H9 (cell line): ENCODE measurements at regions not wholly inside any gene's neighbourhood (a gene's known extent, or its start where the extent isn't known, plus 50 kb on each side); places are given as distances from the start of the nearest gene placed in this dataset.

Experiments used
- DNase-seq: peaks from one replicate; pipeline ENCODE4 v3.0.0-alpha.2; 2017
- H2AFZ ChIP-seq: one replicate; pipeline ENCODE4 v1.6.1; 2013; ENCODE audit warnings: mild to moderate bottlenecking, low read length, control low read depth, moderate library complexity
- H2AK5ac ChIP-seq: 2 replicates; pipeline ENCODE4 v1.6.1; 2013; ENCODE audit warnings: low read length, control low read depth, mixed read lengths; ENCODE audit not compliant: insufficient read length
- H2BK120ac ChIP-seq: one replicate; pipeline ENCODE4 v1.6.1; 2013; ENCODE audit warnings: low read depth, mild to moderate bottlenecking, low read length, control low read depth, inconsistent platforms; ENCODE audit not compliant: poor library complexity, severe bottlenecking
- H2BK12ac ChIP-seq: 2 replicates; pipeline ENCODE4 v1.6.1; 2013; ENCODE audit warnings: low read length, control low read depth, mixed read lengths, low read depth; ENCODE audit not compliant: insufficient read length
- H2BK15ac ChIP-seq: 2 replicates; pipeline ENCODE4 v1.6.1; 2013; ENCODE audit warnings: low read depth, low read length, control low read depth
- H2BK20ac ChIP-seq: one replicate; pipeline ENCODE4 v1.6.1; 2013; ENCODE audit warnings: low read depth, mild to moderate bottlenecking, low read length, control low read depth, inconsistent platforms; ENCODE audit not compliant: poor library complexity, severe bottlenecking
- H2BK5ac ChIP-seq: 2 replicates; pipeline ENCODE4 v1.6.1; 2013; ENCODE audit warnings: low read length, control low read depth, mixed read lengths; ENCODE audit not compliant: insufficient read length
- H3K14ac ChIP-seq: 2 replicates; pipeline ENCODE4 v1.6.1; 2013; ENCODE audit warnings: low read length, control low read depth; ENCODE audit not compliant: insufficient read depth
- H3K18ac ChIP-seq: 2 replicates; pipeline ENCODE4 v1.6.1; 2013; ENCODE audit warnings: low read depth, mild to moderate bottlenecking, mixed read lengths, low read length, control low read depth; ENCODE audit not compliant: insufficient read length
- H3K23ac ChIP-seq: 2 replicates; pipeline ENCODE4 v1.6.1; 2013; ENCODE audit warnings: low read length, control low read depth, mixed read lengths, low read depth; ENCODE audit not compliant: insufficient read length
- H3K23me2 ChIP-seq: 2 replicates; pipeline ENCODE4 v1.6.1; 2013; ENCODE audit warnings: low read depth, mild to moderate bottlenecking, mixed read lengths, low read length, control low read depth; ENCODE audit not compliant: insufficient read length, poor library complexity, severe bottlenecking
- H3K27ac ChIP-seq: 2 replicates; pipeline ENCODE4 v1.5.1; 2013; ENCODE audit warnings: low read length, control low read depth, mixed read lengths, low read depth; ENCODE audit not compliant: insufficient read length
- H3K27me3 ChIP-seq: 2 replicates; pipeline ENCODE4 v1.6.1; 2013; ENCODE audit warnings: low read length, control low read depth, inconsistent platforms; ENCODE audit not compliant: insufficient read depth
- H3K4ac ChIP-seq: 2 replicates; pipeline ENCODE4 v1.6.1; 2013; ENCODE audit warnings: low read depth, mild to moderate bottlenecking, control low read depth, inconsistent platforms, low read length, moderate library complexity
- H3K4me1 ChIP-seq: 2 replicates; pipeline ENCODE4 v1.6.1; 2013; ENCODE audit warnings: low read length, control low read depth, inconsistent platforms; ENCODE audit not compliant: insufficient read depth
- H3K4me2 ChIP-seq: 2 replicates; pipeline ENCODE4 v1.6.1; 2013; ENCODE audit warnings: low read length, control low read depth, mixed read lengths; ENCODE audit not compliant: insufficient read length, insufficient read depth
- H3K56ac ChIP-seq: 2 replicates; pipeline ENCODE4 v1.6.1; 2013; ENCODE audit warnings: low read depth, mild to moderate bottlenecking, mixed read lengths, low read length, control low read depth; ENCODE audit not compliant: insufficient read length
- H3K79me1 ChIP-seq: 2 replicates; pipeline ENCODE4 v1.6.1; 2013; ENCODE audit warnings: low read depth, mild to moderate bottlenecking, moderate library complexity, low read length, control low read depth, inconsistent platforms; ENCODE audit not compliant: insufficient read depth, poor library complexity, severe bottlenecking
- H3K79me2 ChIP-seq: 2 replicates; pipeline ENCODE4 v1.6.1; 2013; ENCODE audit warnings: low read length, control low read depth, inconsistent platforms; ENCODE audit not compliant: insufficient read depth
- H3K9ac ChIP-seq: 2 replicates; pipeline ENCODE4 v1.6.1; 2013; ENCODE audit warnings: low read length, control low read depth, mixed read lengths; ENCODE audit not compliant: insufficient read length; ENCODE audit errors: extremely low read depth
- H3K9me3 ChIP-seq: one replicate; pipeline ENCODE4 v1.6.1; 2013; ENCODE audit warnings: low read depth, low read length, inconsistent platforms; ENCODE audit not compliant: control insufficient read depth
- H3T11ph ChIP-seq: one replicate; pipeline ENCODE4 v1.6.1; 2013; ENCODE audit warnings: mild to moderate bottlenecking, low read length, control low read depth, inconsistent platforms
- H4K20me1 ChIP-seq: one replicate; pipeline ENCODE4 v1.6.1; 2013; ENCODE audit not compliant: control insufficient read depth, insufficient read length, insufficient read depth
- H4K5ac ChIP-seq: 2 replicates; pipeline ENCODE4 v1.6.1; 2013; ENCODE audit warnings: low read depth, mild to moderate bottlenecking, mixed read lengths, low read length, control low read depth; ENCODE audit not compliant: insufficient read length
- H4K8ac ChIP-seq: replicated peaks from 2 replicates; pipeline ENCODE4 v1.6.1; 2013; ENCODE audit warnings: low read length, control low read depth, mixed read lengths, low read depth; ENCODE audit not compliant: insufficient read length
- H4K91ac ChIP-seq: 2 replicates; pipeline ENCODE4 v1.6.1; 2013; ENCODE audit warnings: low read depth, mild to moderate bottlenecking, moderate library complexity, mixed read lengths, low read length, control low read depth; ENCODE audit not compliant: insufficient read length
- H3K27ac Mint-ChIP-seq, 3 experiments: 2 replicates in 2 of 3; 3 replicates in 1 of 3; pipeline ENCODE4 v1.8.0; 2020 to 2021; ENCODE audit warnings: mixed read lengths in 3 of 3, mild to moderate bottlenecking in 1 of 3, moderate library complexity in 1 of 3
- H3K27me3 Mint-ChIP-seq: 2 replicates; pipeline ENCODE4 v1.8.0; 2021; ENCODE audit warnings: low read depth, mild to moderate bottlenecking, moderate library complexity, mixed read lengths
- H3K36me3 Mint-ChIP-seq, 3 experiments: 2 replicates in 2 of 3; 3 replicates in 1 of 3; pipeline ENCODE4 v1.8.0; 2020 to 2021; ENCODE audit warnings: low read depth in 3 of 3, mixed read lengths in 3 of 3; ENCODE audit not compliant: insufficient read depth in 1 of 3
- H3K4me1 Mint-ChIP-seq, 2 experiments: 2 replicates each; pipeline ENCODE4 v1.8.0; 2020; ENCODE audit warnings: mixed read lengths in 2 of 2
- H3K4me3 Mint-ChIP-seq, 2 experiments: 2 replicates in 1 of 2; 3 replicates in 1 of 2; pipeline ENCODE4 v1.8.0; 2020 to 2021; ENCODE audit warnings: mild to moderate bottlenecking in 2 of 2, mixed read lengths in 2 of 2, moderate library complexity in 1 of 2
- H3K9me3 Mint-ChIP-seq, 2 experiments: 2 replicates in 1 of 2; 3 replicates in 1 of 2; pipeline ENCODE4 v1.8.0; 2020; ENCODE audit warnings: mild to moderate bottlenecking in 2 of 2, mixed read lengths in 2 of 2, moderate library complexity in 1 of 2
- CTCF ChIP-seq: fragments of 200-600 bp; sonication (generic); conservative IDR thresholded peaks from 3 replicates; pipeline ENCODE4 v1.8.0; 2021; ENCODE audit warnings: antibody characterized with exemption, mild to moderate bottlenecking
- WGBS: extraction: QIAGEN DNeasy Blood & Tissue Kit; methylation state at CpG from one replicate; pipeline ENCODE4 v1.1.7; 2013; ENCODE audit warnings: missing lambda C conversion rate, low lambda C conversion rate, mixed read lengths; ENCODE audit not compliant: insufficient read length; ENCODE audit errors: extremely low coverage; 5-methylcytosine and 5-hydroxymethylcytosine counted together

GRCh38 chr2:120978359-120979050, 242.8 kb downstream of the GLI2 start:
- Histone ChIP-seq H3K27me3 (no peaks in the 10 kb centered on the region), H2AK5ac (no peak overlapping the region), H3K27ac (no peak overlapping the region), H3T11ph (no peak overlapping the region), H3K18ac (no peak overlapping the region), H3K23ac (no peak overlapping the region), H3K4me1 (no peaks in the 10 kb centered on the region), H4K91ac (no peak overlapping the region), H2BK120ac (no peak overlapping the region), H2BK12ac (no peak overlapping the region), H3K56ac (no peak overlapping the region), H3K79me1 (no peaks in the 10 kb centered on the region), H4K8ac (no peak overlapping the region), H2AFZ (no peak overlapping the region), H3K79me2 (no peaks in the 10 kb centered on the region), H3K9ac (no peak overlapping the region), H2BK5ac (no peak overlapping the region), H2BK20ac (no peak overlapping the region), H3K9me3 (no peaks in the 10 kb centered on the region), H3K23me2 (no peaks in the 10 kb centered on the region), H3K4ac (no peak overlapping the region), H3K4me2 (no peak overlapping the region), H4K5ac (no peak overlapping the region), H3K14ac (no peak overlapping the region), H2BK15ac (no peak overlapping the region), H4K20me1 (no peaks in the 10 kb centered on the region)
- Mint-ChIP-seq H3K27ac (no peak overlapping the region), H3K27me3 (no peaks in the 10 kb centered on the region; the same call in 1 of the 2 replicates), H3K9me3 (no peaks in the 10 kb centered on the region), H3K36me3 (peaks cover 35 to 78% (median 77%) of the 10 kb centered on the region in 3 experiments), H3K4me3 (no peak overlapping the region), H3K4me1 (peaks cover 13 to 15% of the 10 kb centered on the region in 2 experiments)
- no peak for TF ChIP-seq CTCF
- no CpG with 5 or more reads among the region's 20 CpGs for WGBS
- DNase-seq = no peak
